HK-2 (cell line): ENCODE measurements at regions not wholly inside any gene's neighbourhood (a gene's known extent, or its start where the extent isn't known, plus 50 kb on each side); places are given as distances from the start of the nearest gene placed in this dataset.
"Not testable (repeated sequence)": the region's sequence is repeated elsewhere in the genome, so short reads cannot be mapped to it uniquely, and the experiment has no call there.

Experiments used
- DNase-seq: peaks from one replicate; pipeline ENCODE4 v3.0.0-alpha.2; 2018; ENCODE audit not compliant: unreplicated experiment

DNA sequence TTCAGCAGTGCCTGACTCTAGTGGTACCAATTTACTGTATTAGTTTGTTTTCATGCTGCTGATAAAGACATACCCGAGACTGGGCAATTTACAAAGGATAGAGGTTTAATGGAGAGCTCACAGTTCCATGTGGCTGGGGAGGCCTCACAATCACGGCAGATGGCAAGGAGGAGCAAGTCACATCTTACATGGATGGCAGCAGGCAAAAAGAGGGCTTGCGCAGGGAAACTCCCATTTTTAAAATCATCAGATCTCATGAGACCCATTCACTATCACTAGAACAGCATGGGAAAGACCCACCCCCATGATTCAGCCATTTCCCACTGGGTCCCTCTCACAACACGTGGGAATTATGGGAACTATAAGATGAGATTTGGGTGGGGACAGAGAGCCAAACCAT, 243.7 kb upstream of the KLF3 start:
- DNase-seq, result not testable (repeated sequence)

DNA sequence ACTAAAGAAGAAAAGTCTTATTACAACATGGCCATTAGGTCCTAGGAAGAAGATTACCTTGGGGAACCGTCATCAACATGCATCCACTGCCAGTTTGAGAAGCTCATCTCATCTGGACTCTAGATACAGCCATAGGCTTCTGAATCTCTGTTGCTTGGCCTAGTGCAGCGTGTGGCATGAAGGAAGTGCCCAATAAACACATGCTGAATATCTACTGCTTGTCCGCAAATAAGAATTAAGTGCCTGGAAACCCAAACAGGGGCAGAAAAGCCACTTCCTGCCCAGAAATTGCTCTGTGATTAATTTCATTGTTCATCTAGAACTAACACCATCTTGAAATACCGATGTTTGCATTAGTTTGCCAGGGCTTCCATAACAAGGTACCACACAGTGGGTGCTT, 241.1 kb upstream of the KLF3 start:
- no peak for DNase-seq

- DNase-seq, result no peak
These were observed 239.7 kb upstream of the KLF3 start for GRCh38 chr4:38424151-38424871.

- no peak for DNase-seq
These were observed 237.5 kb upstream of the KLF3 start for GRCh38 chr4:38426532-38426931.

- no peak for DNase-seq
These were observed 233.2 kb upstream of the KLF3 start for GRCh38 chr4:38430841-38431240.

DNA sequence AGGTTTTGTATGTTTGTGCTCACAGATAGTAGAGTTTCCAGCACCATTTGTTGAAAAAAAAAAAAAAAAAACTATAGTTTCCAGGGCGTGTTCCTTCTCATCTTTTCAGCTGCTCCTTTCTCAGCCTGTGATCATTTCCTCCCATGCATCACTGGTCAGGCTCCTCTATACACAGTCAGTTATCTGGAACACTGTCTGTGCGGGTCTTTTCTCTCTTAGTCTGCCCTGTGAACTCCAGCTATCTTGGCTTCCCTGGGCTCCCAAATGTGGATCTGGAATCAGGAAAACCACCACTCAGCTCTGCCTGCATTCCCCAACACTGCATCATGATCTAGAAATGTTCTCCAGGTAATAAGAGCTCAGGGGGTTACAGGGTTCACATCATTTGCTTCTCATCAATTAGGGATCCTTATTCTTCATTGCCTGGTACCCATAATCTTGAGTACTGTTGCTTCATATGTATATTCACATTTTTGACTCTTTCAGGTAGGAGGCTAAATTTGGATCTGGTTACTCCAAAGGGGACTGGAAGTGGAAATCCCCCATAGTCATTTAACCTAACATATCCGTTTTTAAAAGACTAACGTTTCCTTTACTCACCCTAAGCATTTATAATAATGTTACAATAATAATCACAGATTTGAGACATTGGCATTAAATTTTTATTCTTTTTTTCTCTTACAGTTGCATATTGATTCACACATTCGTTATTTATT, 221.8 kb upstream of the KLF3 start:
- no peak for DNase-seq

GRCh38 chr4:38449506-38450174, 214.4 kb upstream of the KLF3 start:
- no peak for DNase-seq

GRCh38 chr4:38452009-38452408, 212.0 kb upstream of the KLF3 start:
- no peak for DNase-seq

GRCh38 chr4:38452542-38452941, 211.5 kb upstream of the KLF3 start:
- DNase-seq, result no peak

- no peak for DNase-seq
These were observed 210.6 kb upstream of the KLF3 start for GRCh38 chr4:38453253-38453881.

DNA sequence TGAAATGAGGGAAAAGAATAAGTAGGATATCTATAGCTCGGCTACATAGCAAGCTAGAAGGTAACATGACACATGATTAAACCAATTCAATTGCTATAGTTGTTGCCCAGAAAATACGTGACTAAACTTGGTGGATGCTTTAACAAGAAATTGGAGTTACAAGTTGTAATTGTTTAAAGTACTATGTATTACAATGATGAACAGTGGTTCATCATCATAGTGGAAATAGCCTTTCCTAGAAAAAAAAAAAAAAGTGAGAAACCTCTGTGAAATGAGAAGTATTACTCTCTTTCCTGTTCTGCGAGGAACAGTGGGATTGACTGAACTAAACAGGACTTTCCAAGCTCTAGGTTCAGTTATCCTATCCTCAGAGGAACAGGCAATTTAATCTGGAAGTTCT, 209.7 kb upstream of the KLF3 start:
- no peak for DNase-seq

DNA sequence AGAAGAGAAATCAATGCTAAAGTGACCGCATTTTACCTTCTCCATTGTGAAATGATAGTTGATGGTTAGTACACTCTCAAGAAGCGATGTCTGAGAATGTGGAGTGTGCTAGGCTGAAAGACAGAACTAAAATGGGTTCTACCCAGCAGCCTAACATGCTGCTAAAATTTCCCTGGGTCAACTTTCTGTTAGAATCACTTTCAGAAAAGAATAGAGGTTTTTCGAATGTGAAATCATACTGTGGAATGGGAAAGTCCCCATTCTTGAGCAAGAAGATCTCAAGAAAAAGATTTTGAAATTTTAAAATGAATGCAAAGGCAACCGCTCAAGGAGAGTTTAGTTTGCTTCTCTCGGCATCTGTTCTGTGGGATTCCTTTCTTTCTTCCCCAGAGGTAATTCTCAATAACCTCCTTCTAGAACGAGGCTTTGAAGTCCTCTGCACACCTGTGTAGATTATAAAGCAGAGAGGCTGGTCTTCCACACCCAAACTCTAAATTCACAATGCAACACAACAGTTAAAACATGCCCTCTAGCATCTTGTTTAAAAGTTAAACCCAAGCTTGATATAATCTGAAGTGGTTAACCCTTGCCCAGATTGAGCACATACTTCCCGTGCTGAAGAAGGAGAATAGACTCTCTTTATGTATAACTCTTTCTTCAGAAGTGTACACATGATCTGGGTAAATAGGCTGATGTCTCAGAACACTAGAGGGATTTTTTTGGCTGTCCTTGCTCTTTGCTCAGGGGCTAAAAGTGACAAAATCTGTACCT, 208.7 kb upstream of the KLF3 start:
- DNase-seq, result no peak

DNA sequence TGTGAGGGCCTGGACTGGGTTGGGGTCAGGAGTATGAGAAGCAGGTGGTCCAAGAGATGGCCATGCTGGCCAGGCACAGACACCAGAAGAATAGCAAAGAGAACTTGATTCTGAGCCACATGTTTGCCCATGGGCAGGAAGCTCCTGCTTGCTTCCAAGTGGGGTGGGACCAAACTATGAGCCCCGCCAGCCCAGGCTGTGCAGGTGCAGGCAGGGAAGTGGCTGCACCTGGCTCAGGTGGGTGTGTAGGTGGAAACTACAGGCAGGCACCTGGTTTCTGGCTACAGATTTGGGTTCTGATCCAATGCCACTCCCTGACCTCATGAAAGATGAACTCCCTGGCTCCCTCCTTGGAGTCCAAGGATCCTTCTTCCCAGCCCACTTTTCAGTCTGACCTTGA, 207.9 kb upstream of the KLF3 start:
- DNase-seq, result no peak

DNA sequence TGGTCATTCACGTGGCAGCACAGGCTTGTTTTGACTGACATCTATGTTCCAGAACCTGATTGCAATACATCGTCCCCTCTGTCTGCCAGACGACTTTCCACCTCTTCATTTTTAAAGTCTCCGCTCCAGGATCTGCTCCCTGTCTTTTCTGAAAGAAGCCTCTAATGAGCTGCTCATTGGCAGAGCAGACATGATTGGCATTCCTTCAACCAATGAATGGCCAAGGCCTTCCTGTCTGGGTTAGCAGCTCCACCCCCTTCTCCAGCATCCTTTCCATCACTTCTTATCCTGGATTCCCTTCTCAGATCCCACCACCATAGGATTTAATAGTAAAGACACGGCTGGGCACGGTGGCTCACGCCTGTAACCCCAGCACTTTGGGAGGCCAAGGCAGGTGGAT, 202.7 kb upstream of the KLF3 start:
- DNase-seq, result no peak

- no peak for DNase-seq
These were observed 201.5 kb upstream of the KLF3 start for GRCh38 chr4:38462367-38463055.

GRCh38 chr4:38463268-38463958, 200.6 kb upstream of the KLF3 start:
- no peak for DNase-seq

GRCh38 chr4:38464328-38464727, 199.7 kb upstream of the KLF3 start:
- DNase-seq, result no peak

DNA sequence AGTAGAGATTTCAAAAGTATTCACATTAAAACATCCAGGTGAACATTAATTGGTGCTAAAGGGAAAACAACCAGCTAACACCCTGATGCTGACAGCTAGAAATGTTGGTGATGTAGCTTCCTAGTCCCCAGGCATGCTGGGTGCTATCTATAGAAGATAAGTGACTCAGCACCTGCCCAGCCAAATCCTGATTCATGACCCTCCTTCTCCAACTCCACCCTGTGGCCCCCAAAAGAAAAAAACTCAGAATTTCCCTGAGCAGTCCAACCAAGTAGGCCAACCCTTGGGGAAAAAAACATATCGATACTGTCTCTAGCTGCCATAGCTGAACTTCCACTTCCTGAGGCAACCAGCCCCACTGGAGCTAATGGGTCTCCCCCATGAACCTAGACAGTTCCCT, 197.6 kb upstream of the KLF3 start:
- DNase-seq, result no peak

DNA sequence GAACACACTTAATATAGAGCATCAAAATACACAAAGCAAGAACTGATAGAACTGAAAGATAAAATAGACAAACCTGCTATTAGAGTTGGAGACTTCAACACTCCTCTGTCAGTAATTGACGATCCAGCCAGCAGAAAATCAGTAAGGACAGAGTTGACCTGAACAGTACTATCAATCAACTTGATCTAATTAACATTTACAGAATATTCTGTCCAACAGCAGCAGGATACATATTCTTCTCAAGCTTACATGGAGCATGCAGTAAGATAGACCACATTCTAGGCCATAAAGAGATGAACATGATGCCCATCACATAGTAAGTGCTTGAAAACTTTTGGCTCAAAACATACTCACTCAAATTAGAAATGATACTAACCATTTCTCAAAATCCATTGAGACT, 196.7 kb upstream of the KLF3 start:
- DNase-seq, result no peak

DNA sequence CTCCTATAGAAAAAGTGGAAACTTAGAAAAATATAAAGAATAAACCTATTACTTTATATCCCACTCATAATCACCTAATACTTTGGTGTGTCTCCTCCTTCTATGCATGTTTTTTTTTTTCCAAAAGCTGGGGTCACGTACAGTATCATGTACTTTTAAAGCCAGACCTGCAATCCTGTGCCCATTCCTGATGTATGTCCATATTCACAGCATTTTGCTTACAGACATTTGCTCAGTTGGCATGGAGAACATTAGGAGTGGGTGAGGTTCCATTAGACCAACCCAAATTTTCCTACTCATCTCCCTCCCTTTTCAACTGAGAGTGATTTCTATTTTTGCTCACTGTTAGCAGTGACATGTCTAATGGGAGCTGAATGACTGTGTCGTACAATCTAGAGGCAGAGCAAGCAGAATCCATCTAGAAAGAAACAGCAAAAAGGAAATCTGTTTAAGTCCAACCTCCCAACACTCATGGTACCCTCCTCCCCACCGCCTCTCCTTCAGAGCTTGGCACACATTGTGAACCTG, 195.6 kb upstream of the KLF3 start:
- no peak for DNase-seq
